Loucy (cell line): ENCODE measurements at regions not wholly inside any gene's neighbourhood (a gene's known extent, or its start where the extent isn't known, plus 50 kb on each side); places are given as distances from the start of the nearest gene placed in this dataset.

ENCODE experiments used
- CTCF ChIP-seq: fragments of 200-600 bp; sonication (generic); conservative IDR thresholded peaks from 2 replicates; pipeline ENCODE4 v1.5.1; 2014; ENCODE audit warnings: mild to moderate bottlenecking, antibody characterized with exemption, low read length
- EZH2phosphoT487 ChIP-seq: fragments of 200-600 bp; IDR thresholded peaks from 2 replicates; pipeline ENCODE4 v1.6.1; 2018; ENCODE audit warnings: antibody characterized with exemption, mild to moderate bottlenecking, moderate library complexity, borderline replicate concordance

- TF ChIP-seq CTCF: no peak
- no peak for TF ChIP-seq EZH2phosphoT487
These were observed 64.2 kb upstream of the NXT1 start for GRCh38 chr20:23286346-23286745.
